Pancreas (tissue), 10 donors: ENCODE measurements at regions not wholly inside any gene's neighbourhood (a gene's known extent, or its start where the extent isn't known, plus 50 kb on each side); places are given as distances from the start of the nearest gene placed in this dataset.
"Not testable (repeated sequence)": the region's sequence is repeated elsewhere in the genome, so short reads cannot be mapped to it uniquely, and the experiment has no call there.

Source experiments
- ATAC-seq, 4 donors: fragments of 200-7000 bp; cut with Tn5 transposase; one replicate each; pipeline versions ENCODE4 v1.8.0 to v1.9.1; 2020; ENCODE audit warnings: mild to moderate bottlenecking in 4 of 4, moderate library complexity in 4 of 4
- DNase-seq, 6 donors: peaks; one replicate each; pipeline ENCODE4 v3.0.0-alpha.2; 2020
- FAIRE-seq: peaks from 2 replicates; lab custom pipeline; 2012; peaks lifted over from hg19 to GRCh38; lab: Jason Lieb, UNC
- H3K27ac ChIP-seq, 4 donors: fragments of 200-600 bp; sonication (generic); 1 replicate in 3 of 4; 2 replicates in 1 of 4; pipeline versions ENCODE4 v1.5.0 to v1.8.0; 2020
- H3K27me3 ChIP-seq, 4 donors: fragments of 200-600 bp; one replicate each; pipeline ENCODE4 v1.8.0; 2021
- H3K36me3 ChIP-seq, 3 donors: fragments of 200-600 bp; sonication (generic) in 1 of 3; one replicate each; pipeline versions ENCODE4 v1.5.0 to v1.8.0; 2020 to 2021
- H3K4me1 ChIP-seq, 3 donors: fragments of 200-600 bp; one replicate each; pipeline ENCODE4 v1.8.0; 2021
- H3K4me3 ChIP-seq, 4 donors: fragments of 200-600 bp; sonication (generic) in 2 of 4; one replicate each; pipeline versions ENCODE4 v1.5.0 to v1.8.0; 2020 to 2021
- H3K9me3 ChIP-seq, 4 donors: fragments of 200-600 bp; one replicate each; pipeline ENCODE4 v1.8.0; 2021
- WGBS, 2 donors: extraction: QIAGEN DNeasy Blood & Tissue Kit; methylation state at CpG; one replicate each; pipeline ENCODE4 v1.1.7; 2013; 5-methylcytosine and 5-hydroxymethylcytosine counted together
- intact Hi-C, 3 donors: fragments of 100-400 bp; cut with DNase I; formaldehyde crosslinking; loops; one replicate each; pipeline versions ENCODE4 v1.11.1 to v1.14.2; 2022
- TF ChIP-seq, protein P1 (sequence below), 4 donors: fragments of 200-600 bp; sonication (generic) in 3 of 4; IDR thresholded peaks; one replicate each; pipeline versions ENCODE4 v1.5.0 to v1.8.0; 2021; ENCODE audit warnings: antibody characterized with exemption in 4 of 4
- donor health status: healthy with polysubstance abuse.
- donor health status: DM: no; HTN: no; CAD: no; lungs with moderate emphysema.
- donor health status: DM: no; HTN: no; CAD: no.
- donor health status: control.
- donor health status: control.
- donor health status: Bipolar disorder and iron deficiency.
- donor health status: DM: yes; HTN: yes; CAD: no.
- donor health status: DM: no; HTN: no; CAD: no.
- donor health status: DM: no; HTN: no; CAD: no.
- donor health status: DM: yes; HTN: yes; CAD: no.

GRCh38 chr22:47354668-47355387, 592.4 kb downstream of the TBC1D22A start:
- intact Hi-C loops, result no loop called here
- Histone ChIP-seq H3K27ac (no peak overlapping the region), H3K36me3 (no peaks in the 10 kb centered on the region), H3K9me3 (no peaks in the 10 kb centered on the region), H3K27me3 (no peaks in the 10 kb centered on the region), H3K4me3 (no peak overlapping the region), H3K4me1 (no peaks in the 10 kb centered on the region)
- 68 to 75% methylated on average over 16 of the region's 16 CpGs for WGBS, 2 donors
- DNase-seq (peak in 1 of 6 donors; percentile 3), FAIRE-seq (no peak), ATAC-seq (no peak)
- TF ChIP-seq, protein P1, sequence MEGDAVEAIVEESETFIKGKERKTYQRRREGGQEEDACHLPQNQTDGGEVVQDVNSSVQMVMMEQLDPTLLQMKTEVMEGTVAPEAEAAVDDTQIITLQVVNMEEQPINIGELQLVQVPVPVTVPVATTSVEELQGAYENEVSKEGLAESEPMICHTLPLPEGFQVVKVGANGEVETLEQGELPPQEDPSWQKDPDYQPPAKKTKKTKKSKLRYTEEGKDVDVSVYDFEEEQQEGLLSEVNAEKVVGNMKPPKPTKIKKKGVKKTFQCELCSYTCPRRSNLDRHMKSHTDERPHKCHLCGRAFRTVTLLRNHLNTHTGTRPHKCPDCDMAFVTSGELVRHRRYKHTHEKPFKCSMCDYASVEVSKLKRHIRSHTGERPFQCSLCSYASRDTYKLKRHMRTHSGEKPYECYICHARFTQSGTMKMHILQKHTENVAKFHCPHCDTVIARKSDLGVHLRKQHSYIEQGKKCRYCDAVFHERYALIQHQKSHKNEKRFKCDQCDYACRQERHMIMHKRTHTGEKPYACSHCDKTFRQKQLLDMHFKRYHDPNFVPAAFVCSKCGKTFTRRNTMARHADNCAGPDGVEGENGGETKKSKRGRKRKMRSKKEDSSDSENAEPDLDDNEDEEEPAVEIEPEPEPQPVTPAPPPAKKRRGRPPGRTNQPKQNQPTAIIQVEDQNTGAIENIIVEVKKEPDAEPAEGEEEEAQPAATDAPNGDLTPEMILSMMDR (IDR thresholded peaks at IDR 0.05), result no peak

- intact Hi-C loops, result no loop called here
- no peak for FAIRE-seq
- peak in 1 of 6 donors; percentile 4 for DNase-seq
These were observed 590.7 kb downstream of the TBC1D22A start for GRCh38 chr22:47352920-47353700.

DNA sequence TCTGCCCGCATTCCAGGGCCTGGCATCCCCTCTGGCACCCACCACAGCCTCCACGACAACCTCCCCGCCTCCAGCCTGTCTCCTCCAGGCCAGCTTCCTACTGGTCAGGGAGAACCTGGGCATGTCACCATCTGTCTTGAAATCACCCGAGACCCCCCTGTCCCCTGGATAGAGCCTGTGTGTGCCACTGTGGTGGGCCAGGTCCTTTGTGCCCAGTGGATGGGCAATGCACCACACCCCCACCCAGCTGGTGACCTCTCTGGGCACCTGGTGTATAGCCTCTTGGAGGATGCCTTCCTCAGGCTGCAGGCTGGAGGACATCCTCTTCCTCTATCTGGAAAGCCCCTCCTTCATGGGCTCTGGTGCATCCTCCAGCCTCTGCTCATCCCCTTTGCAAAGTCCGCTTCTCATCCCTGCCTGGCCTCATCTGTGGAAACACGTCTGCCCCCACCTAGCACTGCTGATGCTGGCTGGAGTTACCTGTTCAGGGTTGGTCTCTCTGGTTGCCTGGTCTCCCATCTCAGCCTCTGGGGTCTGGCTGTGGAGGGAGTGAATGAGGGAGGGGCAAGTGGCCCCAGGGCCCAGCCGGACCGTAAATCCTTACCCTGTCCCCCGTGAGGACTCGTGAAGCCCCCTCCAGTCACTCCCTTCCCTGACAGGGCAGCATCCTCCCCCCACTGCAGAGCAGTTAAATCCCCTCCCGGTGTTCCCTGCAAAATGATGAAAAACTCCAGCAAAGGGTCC, 589.6 kb downstream of the TBC1D22A start:
- intact Hi-C loops, result no loop called here
- no peaks in the 10 kb centered on the region for H3K36me3 ChIP-seq
- H3K4me3 ChIP-seq, result no peak overlapping the region
- ATAC-seq (no peak), DNase-seq (no peak), FAIRE-seq (no peak)
- WGBS, 2 donors, result 63 to 72% methylated on average over 11 of the region's 11 CpGs
- H3K27me3 ChIP-seq, result no peaks in the 10 kb centered on the region
- H3K4me1 ChIP-seq, result no peaks in the 10 kb centered on the region
- no peaks in the 10 kb centered on the region for H3K9me3 ChIP-seq
- TF ChIP-seq, protein P1 (IDR thresholded peaks at IDR 0.05), result no peak
- H3K27ac ChIP-seq, result no peak overlapping the region

More at GRCh38 chr22:47352920-47353700, 590.7 kb downstream of the TBC1D22A start:
- Histone ChIP-seq H3K4me3 (no peak overlapping the region), H3K27me3 (no peaks in the 10 kb centered on the region), H3K4me1 (no peaks in the 10 kb centered on the region), H3K36me3 (no peaks in the 10 kb centered on the region), H3K27ac (no peak overlapping the region), H3K9me3 (no peaks in the 10 kb centered on the region)
- 61 to 72% methylated on average over 18 of the region's 18 CpGs for WGBS, 2 donors
- TF ChIP-seq, protein P1 (IDR thresholded peaks at IDR 0.05), result no peak
- ATAC-seq, result no peak

DNA sequence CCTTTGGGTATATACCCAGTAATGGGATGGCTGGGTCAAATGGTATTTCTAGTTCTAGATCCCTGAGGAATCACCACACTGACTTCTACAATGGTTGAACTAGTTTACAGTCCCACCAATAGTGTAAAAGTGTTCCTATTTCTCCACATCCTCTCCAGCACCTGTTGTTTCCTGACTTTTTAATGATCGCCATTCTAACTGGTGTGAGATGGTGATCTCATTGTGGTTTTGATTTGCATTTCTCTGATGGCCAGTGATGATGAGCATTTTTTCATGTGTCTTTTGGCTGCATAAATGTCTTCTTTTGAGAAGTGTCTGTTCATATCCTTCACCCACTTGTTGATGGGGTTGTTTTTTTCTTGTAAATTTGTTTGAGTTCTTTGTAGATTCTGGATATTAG, 583.8 kb downstream of the TBC1D22A start:
- H3K36me3 ChIP-seq, H3K9me3 ChIP-seq, DNase-seq, H3K27ac ChIP-seq, ATAC-seq, intact Hi-C loops, H3K4me1 ChIP-seq, FAIRE-seq, H3K27me3 ChIP-seq, H3K4me3 ChIP-seq: not testable (repeated sequence)
- WGBS, 2 donors, result 90 to 100% methylated on average over 1 of the region's 1 CpG

GRCh38 chr22:47345025-47345424, 582.6 kb downstream of the TBC1D22A start:
- ATAC-seq (no peak), FAIRE-seq (no peak), DNase-seq (no peak)
- H3K27me3 ChIP-seq, result no peaks in the 10 kb centered on the region
- 56 to 66% methylated on average over 7 of the region's 7 CpGs for WGBS, 2 donors
- no peaks in the 10 kb centered on the region for H3K36me3 ChIP-seq
- TF ChIP-seq, protein P1 (IDR thresholded peaks at IDR 0.05), result no peak
- H3K27ac ChIP-seq, result no peak overlapping the region
- H3K9me3 ChIP-seq, result no peaks in the 10 kb centered on the region
- no peaks in the 10 kb centered on the region for H3K4me1 ChIP-seq
- no peak overlapping the region for H3K4me3 ChIP-seq
- intact Hi-C loops, result no loop called here
